A549 (cell line): ENCODE measurements at regions not wholly inside any gene's neighbourhood (a gene's known extent, or its start where the extent isn't known, plus 50 kb on each side); places are given as distances from the start of the nearest gene placed in this dataset.

ENCODE experiments used
- BHLHE40 ChIP-seq: IDR thresholded peaks from 2 replicates; pipeline ENCODE4 v1.6.1; 2012; ENCODE audit warnings: low read depth, low read length, inconsistent platforms
- CTCF ChIP-seq: fragments of >200 bp; sonication (Bioruptor Twin); formaldehyde crosslinking; IDR thresholded peaks from 3 replicates; pipeline ENCODE4 v1.5.1; 2016
- GATA3 ChIP-seq: IDR thresholded peaks from 2 replicates; pipeline ENCODE4 v1.6.1; 2012; ENCODE audit warnings: borderline replicate concordance
- JUN ChIP-seq, 2 experiments: fragments of >200 bp; sonication (Bioruptor Twin); formaldehyde crosslinking; IDR thresholded peaks; 2 replicates in 1 of 2; 3 replicates in 1 of 2; pipeline ENCODE4 v1.6.1; 2016 to 2017
- KDM1A ChIP-seq: fragments of 200-600 bp; sonication (generic); IDR thresholded peaks from 2 replicates; pipeline ENCODE4 v1.6.1; 2016; ENCODE audit warnings: low read depth, mild to moderate bottlenecking
- NFE2L2 ChIP-seq: fragments of 150-350 bp; conservative IDR thresholded peaks from 2 replicates; pipeline ENCODE4 v1.6.1; 2014; ENCODE audit warnings: low read length
- POLR2A ChIP-seq: IDR thresholded peaks from 2 replicates; pipeline ENCODE4 v1.6.1; 2012; ENCODE audit warnings: mild to moderate bottlenecking, low read length
- TP53 ChIP-seq: fragments of 250-450 bp; sonication (Bioruptor Pico); IDR thresholded peaks from 2 replicates; pipeline ENCODE4 v1.5.0; 2021; ENCODE audit warnings: mild to moderate bottlenecking, moderate library complexity

- TF ChIP-seq NFE2L2 (no peak), POLR2A (no peak), TP53 (CRISPR knock-in tag) (no peak), GATA3 (no peak), CTCF (no peak), KDM1A (no peak), JUN (IDR thresholded peaks at IDR 0.05) (no peak), BHLHE40 (no peak)
Observed at GRCh38 chrX:39605183-39605582, 492.6 kb downstream of the BCOR start.
